Spleen (tissue), 7 donors: ENCODE measurements at regions not wholly inside any gene's neighbourhood (a gene's known extent, or its start where the extent isn't known, plus 50 kb on each side); places are given as distances from the start of the nearest gene placed in this dataset.

Source experiments
- CTCF ChIP-seq, 11 experiments: fragments of 200-600 bp in 7 of 11; fragments of 450-650 bp in 4 of 11; sonication (generic) in 4 of 11; IDR thresholded peaks in 8 of 11; conservative IDR thresholded peaks in 3 of 11; 1 replicate in 7 of 11; 2 replicates in 4 of 11; pipeline versions ENCODE4 v1.4.0 to v1.8.0; 2016 to 2021; ENCODE audit warnings: antibody characterized with exemption in 11 of 11, inconsistent platforms in 4 of 11, mild to moderate bottlenecking in 1 of 11
- POLR2A ChIP-seq, 3 donors: fragments of 450-650 bp; IDR thresholded peaks; one replicate each; pipeline ENCODE4 v1.5.1; 2017; ENCODE audit warnings: antibody characterized with exemption in 3 of 3, mild to moderate bottlenecking in 1 of 3
- donor health status: DM: no; HTN: no; CAD: no; lungs with moderate emphysema.
- donor health status: DM: no; HTN: no; CAD: no.
- donor health status: DM: no; HTN: no; CAD: no.

DNA sequence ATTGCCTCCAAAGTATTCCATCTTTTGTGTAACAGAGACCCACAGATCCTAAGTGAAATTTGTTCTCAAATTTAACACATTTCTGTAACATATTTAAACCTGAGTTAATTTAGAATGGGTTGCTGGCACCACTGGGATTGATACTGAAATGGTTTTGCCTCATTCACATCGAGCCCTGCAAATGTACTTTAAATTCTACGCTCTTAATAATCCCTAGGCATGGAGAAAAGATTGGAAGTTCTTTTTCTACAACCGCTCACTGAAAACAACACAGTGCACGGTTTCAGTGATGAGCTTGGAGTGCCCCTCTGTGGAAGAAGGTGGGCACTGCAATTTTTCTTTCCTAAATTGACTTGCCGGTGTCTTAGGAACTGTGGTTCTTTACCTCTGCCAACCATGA is 109.9 kb upstream of the ATP11B start:
- TF ChIP-seq POLR2A (IDR thresholded peaks at IDR 0.05) (no peak), CTCF (IDR thresholded peaks at IDR 0.05 in 8 of 11, conservative IDR thresholded peaks at IDR 0.05 in 3 of 11) (peak; percentile 48 to 84 (median 79))
